GM18498 (cell line): ENCODE measurements at regions not wholly inside any gene's neighbourhood (a gene's known extent, or its start where the extent isn't known, plus 50 kb on each side); places are given as distances from the start of the nearest gene placed in this dataset.

Experiments
- ATAC-seq: cut with Tn5 transposase; IDR thresholded peaks from one replicate; pipeline ENCODE4 v1.9.1; 2021; ENCODE audit warnings: mild to moderate bottlenecking, moderate library complexity; ENCODE audit not compliant: unreplicated experiment

DNA sequence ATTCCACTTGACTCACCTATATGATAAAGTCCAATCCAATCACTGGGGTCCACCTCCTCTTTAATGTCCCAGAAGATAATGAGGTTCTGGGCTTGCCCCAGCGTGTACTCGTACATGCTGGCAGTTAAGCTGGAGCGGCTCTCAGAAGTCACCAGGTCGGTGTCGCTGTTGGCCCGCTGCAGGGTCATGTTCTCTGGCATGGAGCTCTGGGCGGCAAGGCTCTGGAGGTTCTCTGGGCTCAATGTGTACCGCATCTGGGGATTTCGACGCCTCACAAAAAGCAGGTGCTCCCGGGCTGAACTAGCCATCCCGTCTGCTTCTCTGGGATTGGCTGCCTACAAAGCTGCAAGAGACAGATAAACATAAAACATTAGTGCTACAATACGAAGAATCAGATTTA, 206.4 kb upstream of the CCDC150 start:
- no peak for ATAC-seq

DNA sequence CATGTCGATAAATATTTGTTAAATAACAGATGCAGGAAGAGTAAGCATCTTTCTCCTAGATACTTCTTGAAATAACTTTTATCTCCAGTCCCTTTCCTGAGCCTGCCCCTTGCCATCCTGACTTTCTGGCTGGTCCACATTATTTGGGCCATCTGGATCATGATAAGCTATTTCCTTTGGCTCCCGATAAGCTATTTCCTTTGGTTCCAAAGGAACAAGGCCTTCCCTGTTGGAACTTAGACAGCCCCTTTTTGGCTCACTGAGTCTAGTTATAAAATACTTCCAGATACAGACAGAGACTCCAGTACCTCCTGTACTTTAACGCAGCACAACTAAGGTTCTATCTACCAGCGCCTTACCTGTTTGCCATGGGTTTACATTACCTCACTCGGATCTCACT, 205.3 kb upstream of the CCDC150 start:
- ATAC-seq = no peak

DNA sequence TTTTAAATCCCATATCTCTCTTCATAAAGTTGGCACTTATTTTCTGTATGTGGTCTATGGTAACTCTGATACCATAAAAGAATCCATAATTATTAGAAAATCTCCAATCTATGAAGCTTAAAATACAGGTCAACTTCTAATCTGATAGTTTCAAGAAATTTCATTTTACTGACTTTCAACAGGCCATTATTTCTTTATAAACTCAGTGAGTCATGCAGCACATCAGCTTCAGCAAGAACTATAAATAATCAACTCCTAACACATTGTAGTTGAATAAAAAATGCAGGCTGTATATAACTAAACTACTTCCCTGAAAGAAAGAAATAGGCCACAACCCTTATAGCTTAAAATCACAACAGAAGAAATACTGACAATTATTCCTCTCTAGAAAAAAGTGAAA, 204.3 kb upstream of the CCDC150 start:
- no peak for ATAC-seq

DNA sequence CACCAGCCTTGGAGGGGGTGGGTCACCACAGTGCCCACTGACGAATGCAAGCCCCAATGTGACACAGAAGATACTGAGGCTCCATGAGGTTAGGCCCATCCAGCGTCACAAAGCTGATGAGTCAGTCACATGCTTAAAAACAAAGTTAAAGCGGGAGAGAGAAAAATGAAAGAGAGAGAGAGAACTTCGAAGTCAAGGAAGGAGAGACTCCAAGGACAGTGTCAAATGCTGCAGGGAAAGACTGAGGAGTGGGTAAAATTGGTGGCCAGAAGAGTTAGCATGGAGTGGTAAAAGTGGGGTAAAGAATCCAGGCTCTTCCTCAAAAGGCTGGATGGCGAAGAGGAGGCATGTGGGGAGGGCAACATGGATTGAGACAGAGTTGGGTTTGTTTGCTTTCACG, 201.9 kb upstream of the CCDC150 start:
- no peak for ATAC-seq

- no peak for ATAC-seq
Observed at GRCh38 chr2:196439760-196440159, 199.8 kb upstream of the CCDC150 start.

- ATAC-seq = peak; percentile 49
Observed at GRCh38 chr2:196440413-196440812, 199.1 kb upstream of the CCDC150 start.

GRCh38 chr2:196441527-196441926, 198.0 kb upstream of the CCDC150 start:
- no peak for ATAC-seq

DNA sequence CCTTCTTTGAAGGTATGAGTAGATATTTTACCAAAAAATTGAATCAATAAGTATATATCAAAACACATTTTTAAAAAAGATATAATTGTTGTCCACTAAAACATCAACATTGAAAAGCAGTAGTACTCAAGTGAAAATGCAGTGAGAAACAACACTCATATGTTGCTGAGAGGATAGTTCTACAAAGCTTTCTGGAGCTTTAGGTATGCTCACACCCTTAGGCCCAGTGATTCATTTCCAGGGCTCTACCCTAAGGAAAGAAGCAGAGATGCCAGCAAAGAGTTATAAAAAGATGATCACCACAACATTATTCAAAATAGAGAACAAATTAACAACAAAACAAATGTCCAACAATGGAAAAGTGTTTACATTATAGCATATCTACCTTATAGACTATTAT, 197.3 kb upstream of the CCDC150 start:
- ATAC-seq = no peak

DNA sequence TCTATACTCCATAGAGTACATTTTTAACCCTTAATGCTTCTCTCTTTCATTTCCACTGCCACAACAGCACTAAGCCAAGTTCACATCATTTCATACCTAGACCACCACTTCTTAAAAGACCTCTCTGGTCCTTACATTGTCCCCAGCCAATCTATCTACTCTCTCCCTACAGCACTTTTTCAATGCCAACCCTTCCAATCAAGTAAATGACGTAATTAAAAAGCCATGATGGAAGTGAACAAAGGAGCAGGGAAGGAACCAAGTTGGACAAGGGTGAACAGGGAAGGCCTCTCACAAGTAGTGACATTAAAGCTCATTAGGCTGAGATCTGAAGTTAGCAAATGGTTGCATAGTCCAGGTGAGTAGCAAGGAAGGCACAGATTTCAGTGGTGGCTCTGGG, 195.1 kb upstream of the CCDC150 start:
- no peak for ATAC-seq

- ATAC-seq = no peak
Observed at GRCh38 chr2:196445991-196446390, 193.5 kb upstream of the CCDC150 start.

- ATAC-seq = peak; percentile 9
Observed at GRCh38 chr2:196448407-196449079, 191.0 kb upstream of the CCDC150 start.

DNA sequence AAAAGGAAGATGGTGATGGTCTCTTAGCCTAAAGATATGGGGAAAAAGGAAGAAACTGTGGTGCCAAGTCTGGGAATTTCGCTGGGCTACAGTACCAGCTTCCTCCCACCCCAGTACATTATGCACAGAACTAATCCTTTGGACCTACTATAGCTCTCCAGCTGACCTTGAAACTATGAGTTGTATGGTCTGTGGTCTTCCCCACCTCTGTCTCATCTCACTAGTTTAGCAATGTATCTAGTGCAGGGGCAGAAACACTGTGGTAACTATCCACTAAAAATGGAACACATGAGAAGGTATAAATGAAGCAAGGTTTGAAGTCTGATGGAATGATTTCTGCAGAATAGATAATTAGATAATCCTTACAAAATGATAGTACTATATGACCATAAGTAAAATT, 190.4 kb upstream of the CCDC150 start:
- ATAC-seq = peak; percentile 47

DNA sequence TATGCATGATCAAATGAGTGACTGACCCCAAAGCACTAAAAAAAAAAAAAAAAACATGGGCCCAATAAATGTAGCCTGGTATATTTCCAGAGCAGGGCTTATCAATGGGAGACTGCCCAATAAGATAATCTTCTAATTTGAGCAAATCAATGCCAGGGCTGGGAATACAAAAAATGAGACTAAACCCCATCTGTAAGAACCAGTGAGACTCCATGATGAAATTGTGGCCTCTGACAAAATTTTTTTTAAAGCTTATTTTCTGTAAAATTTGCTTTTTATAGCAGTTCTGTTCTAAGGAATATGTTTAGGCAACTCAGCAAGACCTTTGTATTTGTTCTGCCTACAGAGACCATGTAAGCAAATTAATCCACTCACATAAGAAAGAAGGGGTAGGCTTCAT, 186.8 kb upstream of the CCDC150 start:
- no peak for ATAC-seq

DNA sequence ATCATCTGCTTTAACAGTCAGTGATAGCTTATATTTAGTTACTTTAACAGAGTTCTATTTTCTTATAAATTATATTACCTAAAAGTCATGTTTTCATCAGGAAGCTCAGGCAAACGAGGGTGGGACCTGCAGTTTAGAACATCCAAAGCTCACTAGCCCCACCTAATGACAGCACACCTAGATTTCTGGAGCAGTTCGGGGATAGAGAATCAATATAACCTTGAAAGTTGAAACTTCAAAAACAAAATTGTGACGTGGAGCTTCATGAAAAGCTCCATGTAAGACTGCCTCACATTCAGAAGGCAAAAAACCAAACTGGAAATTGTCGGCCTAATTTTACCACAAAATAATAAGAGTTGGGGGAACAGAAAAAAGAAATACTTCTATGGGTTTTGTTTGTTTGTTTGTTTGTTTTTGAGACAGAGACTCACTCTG, 185.9 kb upstream of the CCDC150 start:
- ATAC-seq = no peak

- no peak for ATAC-seq
Observed at GRCh38 chr2:196454492-196454891, 185.0 kb upstream of the CCDC150 start.

DNA sequence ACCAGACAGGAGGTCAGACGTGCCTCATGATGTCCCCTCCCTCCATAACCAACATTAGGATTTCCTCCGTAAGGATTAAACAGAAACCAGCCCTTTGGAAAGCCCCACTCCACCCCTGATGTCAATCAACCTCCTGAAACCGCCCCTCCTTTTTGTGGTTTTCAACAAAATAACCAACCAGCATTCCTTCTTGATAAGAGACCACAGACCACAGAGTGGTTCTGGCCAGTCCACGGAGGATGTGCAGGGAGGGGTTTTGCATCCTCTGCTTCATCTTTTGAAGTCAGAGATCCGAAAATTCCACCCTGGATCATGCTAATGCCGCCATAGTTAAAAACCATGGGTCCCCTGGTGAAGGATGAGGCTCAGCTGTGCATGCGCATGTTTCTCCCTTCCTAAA, 180.0 kb upstream of the CCDC150 start:
- ATAC-seq = peak; percentile 58

- ATAC-seq = no peak
Observed at GRCh38 chr2:196463706-196464105, 175.8 kb upstream of the CCDC150 start.

DNA sequence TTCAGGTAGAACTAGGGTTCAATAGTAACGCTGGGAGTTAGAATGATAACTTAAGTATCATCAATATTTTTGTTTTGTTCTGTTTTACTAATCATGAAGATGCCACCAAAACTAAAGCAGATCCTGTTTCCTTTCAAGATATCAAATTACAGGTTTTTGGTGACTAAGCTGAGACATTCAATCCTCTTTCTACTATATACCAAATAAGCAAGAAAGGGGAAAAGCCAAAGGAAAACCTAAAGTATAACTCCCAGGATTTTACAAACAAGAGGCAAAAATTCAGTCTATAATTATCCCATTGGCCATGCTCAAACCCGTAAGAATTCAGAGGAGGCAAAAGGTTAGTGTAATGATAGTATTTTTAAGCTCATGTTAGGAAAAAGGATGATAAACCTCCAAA, 175.2 kb upstream of the CCDC150 start:
- ATAC-seq = no peak

- ATAC-seq = no peak
Observed at GRCh38 chr2:196466581-196466980, 172.9 kb upstream of the CCDC150 start.

GRCh38 chr2:196468394-196468793, 171.1 kb upstream of the CCDC150 start:
- ATAC-seq = no peak

DNA sequence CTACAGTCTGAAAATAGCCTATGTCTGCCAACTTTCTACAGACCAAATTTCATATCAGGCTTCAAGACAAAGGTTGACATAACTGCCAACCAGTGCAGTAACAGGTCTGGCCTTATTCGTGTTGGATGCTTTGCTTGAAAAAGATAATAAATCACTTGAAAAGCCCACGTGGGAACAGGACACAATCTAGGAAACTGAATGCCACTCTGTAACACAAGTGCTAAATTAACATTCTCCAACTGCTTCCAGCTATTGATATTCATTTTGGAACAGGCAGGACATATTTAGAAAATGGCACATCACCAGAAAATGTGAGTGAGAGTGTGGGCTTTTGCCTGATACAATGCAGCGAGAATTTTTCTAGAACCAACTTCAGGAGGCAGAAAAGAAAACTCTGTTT, 165.9 kb upstream of the CCDC150 start:
- ATAC-seq = no peak

GRCh38 chr2:196475611-196476010, 163.9 kb upstream of the CCDC150 start:
- ATAC-seq = no peak

DNA sequence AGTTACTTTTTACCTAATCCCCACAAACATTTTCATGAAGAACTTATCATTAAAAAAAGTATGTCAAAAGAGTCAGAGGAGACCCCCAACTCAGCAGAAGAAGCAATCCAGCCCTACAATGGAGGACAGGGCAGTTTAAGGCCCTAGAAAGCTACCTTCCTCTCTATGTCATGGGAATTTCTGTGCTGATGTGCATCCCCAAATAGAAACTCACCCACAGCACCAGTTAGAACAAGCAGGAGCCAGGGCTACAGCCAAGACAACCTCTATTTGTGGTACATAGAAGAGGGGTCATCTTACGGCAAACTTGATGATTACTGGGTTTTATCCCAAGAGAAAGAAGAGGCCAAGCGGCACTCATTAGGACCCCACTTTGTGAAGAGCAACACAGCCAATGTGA, 160.9 kb upstream of the CCDC150 start:
- no peak for ATAC-seq
